Eye (tissue), 1 donor: ENCODE measurements at regions not wholly inside any gene's neighbourhood (a gene's known extent, or its start where the extent isn't known, plus 50 kb on each side); places are given as distances from the start of the nearest gene placed in this dataset.
A peak's percentile ranks its signal among the peaks of the same experiment; 100 is the strongest.

ENCODE experiments used
- DNase-seq: peaks from one replicate; pipeline ENCODE4 v3.0.0-alpha.2; 2015

GRCh38 chr1:116454940-116455339 is 81.9 kb downstream of the ATP1A1 start:
- no peak for DNase-seq

GRCh38 chr1:116455509-116455908 is 82.5 kb downstream of the ATP1A1 start:
- no peak for DNase-seq

- DNase-seq: peak; percentile 70
Measured at GRCh38 chr1:116457946-116458604, 85.0 kb downstream of the ATP1A1 start.

- peak; percentile 48 for DNase-seq
Measured at GRCh38 chr1:116458695-116459094, 85.7 kb downstream of the ATP1A1 start.

GRCh38 chr1:116460261-116460660 is 87.2 kb downstream of the ATP1A1 start:
- DNase-seq: no peak

GRCh38 chr1:116460783-116461376 is 87.8 kb downstream of the ATP1A1 start:
- DNase-seq: no peak

- no peak for DNase-seq
Measured at GRCh38 chr1:116461723-116462122, 88.7 kb downstream of the ATP1A1 start.

- DNase-seq: no peak
Measured at GRCh38 chr1:116462722-116463121, 89.7 kb downstream of the ATP1A1 start.

- no peak for DNase-seq
Measured at GRCh38 chr1:116463730-116464129, 90.7 kb downstream of the ATP1A1 start.
